Loucy (cell line): ENCODE measurements at regions not wholly inside any gene's neighbourhood (a gene's known extent, or its start where the extent isn't known, plus 50 kb on each side); places are given as distances from the start of the nearest gene placed in this dataset.

ENCODE experiments used
- CTCF ChIP-seq: fragments of 200-600 bp; sonication (generic); conservative IDR thresholded peaks from 2 replicates; pipeline ENCODE4 v1.5.1; 2014; ENCODE audit warnings: mild to moderate bottlenecking, antibody characterized with exemption, low read length
- EZH2phosphoT487 ChIP-seq: fragments of 200-600 bp; IDR thresholded peaks from 2 replicates; pipeline ENCODE4 v1.6.1; 2018; ENCODE audit warnings: antibody characterized with exemption, mild to moderate bottlenecking, moderate library complexity, borderline replicate concordance

- no peak for TF ChIP-seq CTCF
- TF ChIP-seq EZH2phosphoT487 = no peak
Measured at GRCh38 chr13:103883698-103884097, 817.5 kb upstream of the SLC10A2 start.
